ENCODE measurements at regions not wholly inside any gene's neighbourhood (a gene's known extent, or its start where the extent isn't known, plus 50 kb on each side); places are given as distances from the start of the nearest gene placed in this dataset.

DNA sequence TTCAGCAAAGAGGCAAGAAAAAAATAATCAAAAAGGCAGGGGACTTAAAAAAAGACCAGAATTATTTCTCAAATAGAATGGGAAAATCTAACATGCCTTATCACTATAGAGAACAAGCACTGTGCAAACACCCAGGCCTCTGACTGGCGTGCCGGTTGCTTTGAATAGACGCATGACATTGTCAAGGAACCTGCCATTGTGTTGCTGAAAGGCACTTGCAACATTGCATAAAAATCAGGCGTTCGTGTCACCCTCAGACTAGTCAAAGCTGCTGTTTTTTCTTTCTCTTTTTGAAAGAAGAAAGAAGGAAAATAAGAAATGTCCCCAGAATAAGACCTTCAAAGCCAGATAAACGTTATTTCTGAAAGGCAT, 549.3 kb upstream of the CADM1 start:
- intact Hi-C loops (cut with micrococcal nuclease; ENCODE audit: unreplicated experiment) (no loop called here), in situ Hi-C loops (cut with HindIII; ENCODE audit: low pct_unique_long_range_greater_than_20kb, low sequenced_read_pairs) (no loop called here)
- Histone ChIP-seq H3K4me3 (ENCODE audit: low read depth in 2 of 2, low read length in 2 of 2) (no peak overlapping the region), H3K9me3 (ENCODE audit: control insufficient read depth, insufficient read depth, low read depth, low read length) (no peaks in the 10 kb centered on the region), H3K4me1 (ENCODE audit: control insufficient read depth, insufficient read depth, low read length) (no peaks in the 10 kb centered on the region), H3K36me3 (ENCODE audit: control insufficient read depth, insufficient read depth, low read length) (no peaks in the 10 kb centered on the region), H3K27me3 (ENCODE audit: control insufficient read depth, insufficient read depth, low read length) (peaks cover 16% of the 10 kb centered on the region), H3K27ac (ENCODE audit: low read length) (no peak overlapping the region)
- CTCF ChIA-PET: no interaction called here
- DNase-seq (ENCODE audit: low read depth, low spot score): no peak
- POLR2A ChIA-PET: no interaction called here
- TF ChIP-seq POLR2AphosphoS5 (IDR thresholded peaks at IDR 0.05; ENCODE audit: low read depth, low read length) (no peak), TCF7L2 (IDR thresholded peaks at IDR 0.05; ENCODE audit: low read depth, low read length) (no peak), SIN3A (IDR thresholded peaks at IDR 0.05; ENCODE audit: borderline replicate concordance, insufficient read depth, low read depth, low read length) (no peak)
- TF ChIP-seq, protein P1, sequence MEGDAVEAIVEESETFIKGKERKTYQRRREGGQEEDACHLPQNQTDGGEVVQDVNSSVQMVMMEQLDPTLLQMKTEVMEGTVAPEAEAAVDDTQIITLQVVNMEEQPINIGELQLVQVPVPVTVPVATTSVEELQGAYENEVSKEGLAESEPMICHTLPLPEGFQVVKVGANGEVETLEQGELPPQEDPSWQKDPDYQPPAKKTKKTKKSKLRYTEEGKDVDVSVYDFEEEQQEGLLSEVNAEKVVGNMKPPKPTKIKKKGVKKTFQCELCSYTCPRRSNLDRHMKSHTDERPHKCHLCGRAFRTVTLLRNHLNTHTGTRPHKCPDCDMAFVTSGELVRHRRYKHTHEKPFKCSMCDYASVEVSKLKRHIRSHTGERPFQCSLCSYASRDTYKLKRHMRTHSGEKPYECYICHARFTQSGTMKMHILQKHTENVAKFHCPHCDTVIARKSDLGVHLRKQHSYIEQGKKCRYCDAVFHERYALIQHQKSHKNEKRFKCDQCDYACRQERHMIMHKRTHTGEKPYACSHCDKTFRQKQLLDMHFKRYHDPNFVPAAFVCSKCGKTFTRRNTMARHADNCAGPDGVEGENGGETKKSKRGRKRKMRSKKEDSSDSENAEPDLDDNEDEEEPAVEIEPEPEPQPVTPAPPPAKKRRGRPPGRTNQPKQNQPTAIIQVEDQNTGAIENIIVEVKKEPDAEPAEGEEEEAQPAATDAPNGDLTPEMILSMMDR (IDR thresholded peaks at IDR 0.05): no peak
- TF ChIP-seq, protein P2, sequence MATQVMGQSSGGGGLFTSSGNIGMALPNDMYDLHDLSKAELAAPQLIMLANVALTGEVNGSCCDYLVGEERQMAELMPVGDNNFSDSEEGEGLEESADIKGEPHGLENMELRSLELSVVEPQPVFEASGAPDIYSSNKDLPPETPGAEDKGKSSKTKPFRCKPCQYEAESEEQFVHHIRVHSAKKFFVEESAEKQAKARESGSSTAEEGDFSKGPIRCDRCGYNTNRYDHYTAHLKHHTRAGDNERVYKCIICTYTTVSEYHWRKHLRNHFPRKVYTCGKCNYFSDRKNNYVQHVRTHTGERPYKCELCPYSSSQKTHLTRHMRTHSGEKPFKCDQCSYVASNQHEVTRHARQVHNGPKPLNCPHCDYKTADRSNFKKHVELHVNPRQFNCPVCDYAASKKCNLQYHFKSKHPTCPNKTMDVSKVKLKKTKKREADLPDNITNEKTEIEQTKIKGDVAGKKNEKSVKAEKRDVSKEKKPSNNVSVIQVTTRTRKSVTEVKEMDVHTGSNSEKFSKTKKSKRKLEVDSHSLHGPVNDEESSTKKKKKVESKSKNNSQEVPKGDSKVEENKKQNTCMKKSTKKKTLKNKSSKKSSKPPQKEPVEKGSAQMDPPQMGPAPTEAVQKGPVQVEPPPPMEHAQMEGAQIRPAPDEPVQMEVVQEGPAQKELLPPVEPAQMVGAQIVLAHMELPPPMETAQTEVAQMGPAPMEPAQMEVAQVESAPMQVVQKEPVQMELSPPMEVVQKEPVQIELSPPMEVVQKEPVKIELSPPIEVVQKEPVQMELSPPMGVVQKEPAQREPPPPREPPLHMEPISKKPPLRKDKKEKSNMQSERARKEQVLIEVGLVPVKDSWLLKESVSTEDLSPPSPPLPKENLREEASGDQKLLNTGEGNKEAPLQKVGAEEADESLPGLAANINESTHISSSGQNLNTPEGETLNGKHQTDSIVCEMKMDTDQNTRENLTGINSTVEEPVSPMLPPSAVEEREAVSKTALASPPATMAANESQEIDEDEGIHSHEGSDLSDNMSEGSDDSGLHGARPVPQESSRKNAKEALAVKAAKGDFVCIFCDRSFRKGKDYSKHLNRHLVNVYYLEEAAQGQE (IDR thresholded peaks at IDR 0.05; ENCODE audit: insufficient read depth in 1 of 2, low read depth in 2 of 2, low read length in 1 of 2): no peak
- no peak for ATAC-seq
- BruUV-seq (replicated peaks): no TSS peak

DNA sequence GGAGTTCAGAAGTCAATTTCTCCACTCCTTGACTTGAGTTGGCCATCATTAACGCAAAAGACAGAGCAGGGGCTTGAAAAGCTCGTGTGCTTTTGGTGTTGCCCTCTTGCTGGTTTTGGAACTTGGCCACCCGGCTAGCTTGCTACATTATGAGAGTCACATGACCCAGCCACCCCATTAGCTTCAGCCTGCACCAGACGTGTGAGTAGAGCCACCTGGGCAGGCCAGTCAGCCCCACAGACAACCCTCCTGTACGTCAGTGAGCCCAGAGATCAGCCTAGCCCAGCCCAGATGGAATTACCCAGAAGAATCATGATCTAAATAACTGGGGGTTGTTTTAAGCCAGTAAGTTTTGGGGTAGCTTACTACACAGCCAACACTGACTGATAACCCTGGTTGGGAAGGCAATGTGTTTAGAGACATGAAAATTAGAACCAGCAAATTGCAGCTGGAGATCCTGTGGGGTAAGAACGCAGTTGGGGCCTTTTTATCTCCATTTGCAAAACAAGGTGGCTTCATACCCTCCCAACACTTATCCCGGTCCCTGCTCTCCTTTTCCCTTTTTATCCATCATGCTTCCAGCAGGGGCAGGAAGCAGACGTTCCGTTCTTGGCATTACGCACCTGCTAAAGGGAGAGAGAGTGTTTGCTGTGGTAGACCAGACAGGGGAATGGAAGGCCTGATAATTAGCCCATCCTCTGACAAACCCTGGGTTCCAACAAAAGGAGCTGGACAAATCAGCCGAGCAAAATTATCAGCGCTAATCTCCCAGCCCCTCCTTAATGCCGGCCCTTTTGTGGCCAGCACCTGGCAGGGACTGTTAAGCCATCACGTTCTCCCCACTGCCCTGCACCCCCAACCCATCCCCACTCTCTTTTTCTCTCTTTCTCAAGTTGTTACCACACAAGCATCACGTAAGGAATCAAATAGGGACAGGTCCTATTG, 548.7 kb upstream of the CADM1 start:
- no peak for ATAC-seq

More for the DNA sequence above, 548.7 kb upstream of the CADM1 start:
- Histone ChIP-seq H3K27ac (ENCODE audit: low read length) (no peak overlapping the region), H3K36me3 (ENCODE audit: control insufficient read depth, insufficient read depth, low read length) (no peaks in the 10 kb centered on the region), H3K4me1 (ENCODE audit: control insufficient read depth, insufficient read depth, low read length) (no peaks in the 10 kb centered on the region), H3K4me3 (ENCODE audit: low read depth in 2 of 2, low read length in 2 of 2) (no peak overlapping the region), H3K27me3 (ENCODE audit: control insufficient read depth, insufficient read depth, low read length) (peaks cover 16% of the 10 kb centered on the region), H3K9me3 (ENCODE audit: control insufficient read depth, insufficient read depth, low read depth, low read length) (no peaks in the 10 kb centered on the region)
- ChIA-PET POLR2A (no interaction called here), CTCF (no interaction called here)
- intact Hi-C loops (cut with micrococcal nuclease; ENCODE audit: unreplicated experiment): no loop called here
- TF ChIP-seq TCF7L2 (IDR thresholded peaks at IDR 0.05; ENCODE audit: low read depth, low read length): no peak
- no peak for TF ChIP-seq SIN3A (IDR thresholded peaks at IDR 0.05; ENCODE audit: borderline replicate concordance, insufficient read depth, low read depth, low read length)
- TF ChIP-seq, protein P1 (IDR thresholded peaks at IDR 0.05): no peak
- no peak for TF ChIP-seq POLR2AphosphoS5 (IDR thresholded peaks at IDR 0.05; ENCODE audit: low read depth, low read length)
- TF ChIP-seq, protein P2 (IDR thresholded peaks at IDR 0.05; ENCODE audit: insufficient read depth in 1 of 2, low read depth in 2 of 2, low read length in 1 of 2): no peak
- BruUV-seq (replicated peaks): no TSS peak
- no peak for DNase-seq (ENCODE audit: low read depth, low spot score)
- in situ Hi-C loops (cut with HindIII; ENCODE audit: low pct_unique_long_range_greater_than_20kb, low sequenced_read_pairs): no loop called here
